Mesenchymal stem cell (in vitro differentiated cells and primary cell): ENCODE measurements at regions not wholly inside any gene's neighbourhood (a gene's known extent, or its start where the extent isn't known, plus 50 kb on each side); places are given as distances from the start of the nearest gene placed in this dataset.

Experiments
- DNase-seq: peaks from one replicate; pipeline ENCODE4 v3.0.0-alpha.2; 2013
- H2AFZ ChIP-seq: one replicate; pipeline ENCODE4 v1.6.1; 2013; ENCODE audit warnings: low read depth, mild to moderate bottlenecking, control low read depth, inconsistent platforms, low read length, moderate library complexity
- H2AK5ac ChIP-seq: 2 replicates; pipeline ENCODE4 v1.6.1; 2013; ENCODE audit warnings: low read length, moderate library complexity, mild to moderate bottlenecking, inconsistent platforms; ENCODE audit not compliant: severe bottlenecking
- H2BK120ac ChIP-seq: one replicate; pipeline ENCODE4 v1.6.1; 2013; ENCODE audit warnings: low read depth, mild to moderate bottlenecking, inconsistent platforms, low read length, moderate library complexity
- H2BK12ac ChIP-seq, 2 experiments: one replicate each; pipeline ENCODE4 v1.6.1; 2013; ENCODE audit warnings: inconsistent platforms in 2 of 2, low read length in 2 of 2, mild to moderate bottlenecking in 2 of 2, moderate library complexity in 2 of 2, control low read depth in 1 of 2
- H2BK15ac ChIP-seq: one replicate; pipeline ENCODE4 v1.6.1; 2013; ENCODE audit warnings: mild to moderate bottlenecking, low read depth, inconsistent platforms; ENCODE audit not compliant: poor library complexity, severe bottlenecking
- H2BK5ac ChIP-seq: 2 replicates; pipeline ENCODE4 v1.6.1; 2013; ENCODE audit warnings: low read depth, mild to moderate bottlenecking, low read length, control low read depth, inconsistent platforms; ENCODE audit not compliant: poor library complexity, severe bottlenecking
- H3K14ac ChIP-seq, 2 experiments: one replicate each; pipeline ENCODE4 v1.6.1; 2013; ENCODE audit warnings: inconsistent platforms in 2 of 2, low read length in 2 of 2, control low read depth in 1 of 2, mild to moderate bottlenecking in 1 of 2, moderate library complexity in 1 of 2
- H3K18ac ChIP-seq, 2 experiments: one replicate each; pipeline ENCODE4 v1.6.1; 2013; ENCODE audit warnings: inconsistent platforms in 2 of 2, low read length in 2 of 2, control low read depth in 1 of 2, low read depth in 1 of 2, mild to moderate bottlenecking in 1 of 2
- H3K23ac ChIP-seq, 2 experiments: one replicate each; pipeline ENCODE4 v1.6.1; 2013; ENCODE audit warnings: inconsistent platforms in 2 of 2, low read length in 2 of 2, mild to moderate bottlenecking in 2 of 2, moderate library complexity in 2 of 2, control low read depth in 1 of 2
- H3K27ac ChIP-seq: 2 replicates; pipeline ENCODE4 v1.5.1; 2013; ENCODE audit warnings: mild to moderate bottlenecking, moderate library complexity, low read length, control low read depth, inconsistent platforms; ENCODE audit not compliant: poor library complexity, severe bottlenecking
- H3K27me3 ChIP-seq, 2 experiments: 2 replicates each; pipeline versions ENCODE4 v1.6.1 to v1.7.0; 2013; ENCODE audit warnings: low read length in 2 of 2, mild to moderate bottlenecking in 2 of 2, moderate library complexity in 2 of 2, control low read depth in 1 of 2, inconsistent platforms in 1 of 2; ENCODE audit not compliant: control insufficient read depth in 1 of 2, insufficient read depth in 1 of 2
- H3K36me3 ChIP-seq, 2 experiments: 2 replicates each; pipeline versions ENCODE4 v1.6.1 to v1.7.0; 2013; ENCODE audit warnings: low read length in 2 of 2, control low read depth in 1 of 2, inconsistent platforms in 1 of 2, low read depth in 1 of 2, mild to moderate bottlenecking in 1 of 2; ENCODE audit not compliant: insufficient read depth in 2 of 2, control insufficient read depth in 1 of 2
- H3K4ac ChIP-seq, 2 experiments: one replicate each; pipeline ENCODE4 v1.6.1; 2013; ENCODE audit warnings: inconsistent platforms in 2 of 2, low read length in 2 of 2, mild to moderate bottlenecking in 2 of 2, moderate library complexity in 2 of 2, control low read depth in 1 of 2, low read depth in 1 of 2
- H3K4me1 ChIP-seq: 2 replicates; pipeline ENCODE4 v1.6.1; 2013; ENCODE audit warnings: low read depth, low read length, control low read depth; ENCODE audit not compliant: control insufficient read depth, insufficient read depth
- H3K4me2 ChIP-seq: 2 replicates; pipeline ENCODE4 v1.6.1; 2013; ENCODE audit warnings: low read length, mild to moderate bottlenecking, inconsistent platforms; ENCODE audit not compliant: poor library complexity, severe bottlenecking
- H3K4me3 ChIP-seq, 2 experiments: 2 replicates each; pipeline versions ENCODE4 v1.5.1 to v1.7.0; 2013; ENCODE audit warnings: low read length in 2 of 2, mild to moderate bottlenecking in 2 of 2, control low read depth in 1 of 2, low read depth in 1 of 2; ENCODE audit not compliant: insufficient read depth in 1 of 2
- H3K79me1 ChIP-seq: replicated peaks from 2 replicates; pipeline ENCODE4 v1.6.1; 2013; ENCODE audit warnings: mild to moderate bottlenecking, control low read depth, low read length, inconsistent platforms; ENCODE audit not compliant: poor library complexity, severe bottlenecking
- H3K9ac ChIP-seq: 2 replicates; pipeline ENCODE4 v1.7.0; 2013; ENCODE audit warnings: mild to moderate bottlenecking, low read length, moderate library complexity
- H3K9me3 ChIP-seq: 2 replicates; pipeline ENCODE4 v1.7.0; 2013; ENCODE audit warnings: mild to moderate bottlenecking, low read length; ENCODE audit not compliant: control insufficient read depth
- H4K8ac ChIP-seq: one replicate; pipeline ENCODE4 v1.6.1; 2013; ENCODE audit warnings: inconsistent platforms, mild to moderate bottlenecking, low read length, moderate library complexity
- H4K91ac ChIP-seq: one replicate; pipeline ENCODE4 v1.6.1; 2013; ENCODE audit warnings: mild to moderate bottlenecking, low read length, inconsistent platforms
- WGBS: methylation state at CpG from one replicate; pipeline ENCODE4 v1.1.7; 2013; ENCODE audit warnings: mixed read lengths; 5-methylcytosine and 5-hydroxymethylcytosine counted together

- H3K4me1 ChIP-seq = no peaks in the 10 kb centered on the region
- H2BK5ac ChIP-seq = no peak overlapping the region
- no peaks in the 10 kb centered on the region for H3K79me1 ChIP-seq
- H2BK15ac ChIP-seq = no peak overlapping the region
- no peak overlapping the region for H4K91ac ChIP-seq
- no peak overlapping the region for H3K27ac ChIP-seq
- no peak overlapping the region for H3K4me2 ChIP-seq
- no peaks in the 10 kb centered on the region for H3K9me3 ChIP-seq
- no peak overlapping the region for H2BK120ac ChIP-seq
- H3K4ac ChIP-seq = no peak overlapping the region
- H3K9ac ChIP-seq = no peak overlapping the region
- no peak overlapping the region for H2BK12ac ChIP-seq
- no peak for DNase-seq
- H2AFZ ChIP-seq = no peak overlapping the region
- no peak overlapping the region for H3K14ac ChIP-seq
- H3K36me3 ChIP-seq = no peaks in the 10 kb centered on the region
- no peak overlapping the region for H4K8ac ChIP-seq
- no peak overlapping the region for H3K23ac ChIP-seq
- H2AK5ac ChIP-seq = no peak overlapping the region
- no peak overlapping the region for H3K4me3 ChIP-seq
- no peak overlapping the region for H3K18ac ChIP-seq
- no peaks in the 10 kb centered on the region for H3K27me3 ChIP-seq
Measured at GRCh38 chr18:29960539-29960938, 1082.0 kb downstream of the DSC3 start.

DNA sequence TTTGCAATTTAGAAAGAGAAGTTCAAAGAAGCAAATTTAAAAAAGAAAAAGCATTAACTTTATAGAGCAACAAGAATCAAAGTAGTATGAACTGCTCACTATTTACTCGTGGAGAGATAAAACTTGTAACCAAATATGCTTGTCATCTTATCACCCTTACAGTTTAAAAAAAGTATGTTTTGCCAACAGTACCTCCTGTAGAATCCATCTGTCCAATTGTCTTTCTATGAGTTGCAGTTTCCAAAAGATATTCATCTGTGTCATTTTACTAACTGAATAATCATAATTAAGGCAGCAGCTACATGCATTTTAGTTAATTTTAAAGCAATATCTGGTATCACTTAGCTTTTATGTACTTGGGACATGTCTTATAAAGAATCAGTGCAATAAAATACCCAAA lies 1112.3 kb downstream of the DSC3 start:
- Histone ChIP-seq H3K4me2 (no peak overlapping the region), H2AFZ (no peak overlapping the region), H3K18ac (no peak overlapping the region), H2BK12ac (no peak overlapping the region), H3K23ac (no peak overlapping the region), H3K4ac (no peak overlapping the region), H3K36me3 (no peaks in the 10 kb centered on the region), H3K79me1 (no peaks in the 10 kb centered on the region), H2BK120ac (no peak overlapping the region), H3K14ac (no peak overlapping the region), H3K27ac (no peak overlapping the region), H3K4me3 (no peak overlapping the region), H3K9me3 (no peaks in the 10 kb centered on the region), H4K8ac (no peak overlapping the region), H4K91ac (no peak overlapping the region), H3K27me3 (no peaks in the 10 kb centered on the region), H3K4me1 (no peaks in the 10 kb centered on the region), H2BK5ac (no peak overlapping the region), H2AK5ac (no peak overlapping the region), H2BK15ac (no peak overlapping the region), H3K9ac (no peak overlapping the region)
- no peak for DNase-seq
- no CpG with 5 or more reads among the region's 1 CpG for WGBS

GRCh38 chr18:29928081-29928480 lies 1114.5 kb downstream of the DSC3 start:
- H2BK15ac ChIP-seq = no peak overlapping the region
- no peak overlapping the region for H2BK5ac ChIP-seq
- no peaks in the 10 kb centered on the region for H3K4me1 ChIP-seq
- H3K9me3 ChIP-seq = no peaks in the 10 kb centered on the region
- H3K4ac ChIP-seq = no peak overlapping the region
- H3K9ac ChIP-seq = no peak overlapping the region
- H3K27me3 ChIP-seq = no peaks in the 10 kb centered on the region
- H3K4me3 ChIP-seq = no peak overlapping the region
- no peak overlapping the region for H4K8ac ChIP-seq
- H3K27ac ChIP-seq = no peak overlapping the region
- H2BK120ac ChIP-seq = no peak overlapping the region
- no peak overlapping the region for H3K23ac ChIP-seq
- H4K91ac ChIP-seq = no peak overlapping the region
- H3K14ac ChIP-seq = no peak overlapping the region
- no peak overlapping the region for H3K18ac ChIP-seq
- no peak for DNase-seq
- H2BK12ac ChIP-seq = no peak overlapping the region
- H3K36me3 ChIP-seq = no peaks in the 10 kb centered on the region
- H3K4me2 ChIP-seq = no peak overlapping the region
- 88% methylated on average over 6 of the region's 6 CpGs for WGBS
- no peaks in the 10 kb centered on the region for H3K79me1 ChIP-seq
- no peak overlapping the region for H2AK5ac ChIP-seq
- H2AFZ ChIP-seq = no peak overlapping the region

DNA sequence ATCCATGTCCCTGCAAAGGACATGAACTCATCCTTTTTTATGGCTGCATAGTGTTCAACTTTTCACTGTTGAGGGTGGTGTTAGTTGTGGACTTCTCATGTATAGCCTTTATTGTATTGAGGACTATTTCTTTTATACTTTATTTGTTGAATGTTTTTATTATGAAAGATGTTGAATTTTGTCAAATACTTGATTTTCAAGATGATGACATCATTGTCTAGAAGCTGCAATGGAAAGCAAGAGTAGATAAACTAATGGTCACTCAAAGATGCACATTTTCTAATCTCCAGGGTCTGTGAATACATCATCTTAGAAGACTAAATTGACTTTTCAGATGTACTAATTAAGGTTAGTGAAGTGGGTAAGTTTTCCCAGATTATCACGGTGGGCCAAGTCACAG lies 1117.0 kb downstream of the DSC3 start:
- Histone ChIP-seq H2AFZ (no peak overlapping the region), H3K4me2 (no peak overlapping the region), H3K79me1 (no peaks in the 10 kb centered on the region), H2BK120ac (no peak overlapping the region), H3K27ac (no peak overlapping the region), H3K4ac (no peak overlapping the region), H2AK5ac (no peak overlapping the region), H2BK15ac (no peak overlapping the region), H3K14ac (no peak overlapping the region), H3K4me1 (no peaks in the 10 kb centered on the region), H3K4me3 (no peak overlapping the region), H3K23ac (no peak overlapping the region), H4K8ac (no peak overlapping the region), H2BK12ac (no peak overlapping the region), H3K27me3 (no peaks in the 10 kb centered on the region), H3K9ac (no peak overlapping the region), H3K18ac (no peak overlapping the region), H4K91ac (no peak overlapping the region), H3K9me3 (no peaks in the 10 kb centered on the region), H2BK5ac (no peak overlapping the region), H3K36me3 (no peaks in the 10 kb centered on the region)
- DNase-seq = no peak
- WGBS = 94% methylated on average over 1 of the region's 1 CpG
